ENCODE measurements at regions not wholly inside any gene's neighbourhood (a gene's known extent, or its start where the extent isn't known, plus 50 kb on each side); places are given as distances from the start of the nearest gene placed in this dataset.

DNA sequence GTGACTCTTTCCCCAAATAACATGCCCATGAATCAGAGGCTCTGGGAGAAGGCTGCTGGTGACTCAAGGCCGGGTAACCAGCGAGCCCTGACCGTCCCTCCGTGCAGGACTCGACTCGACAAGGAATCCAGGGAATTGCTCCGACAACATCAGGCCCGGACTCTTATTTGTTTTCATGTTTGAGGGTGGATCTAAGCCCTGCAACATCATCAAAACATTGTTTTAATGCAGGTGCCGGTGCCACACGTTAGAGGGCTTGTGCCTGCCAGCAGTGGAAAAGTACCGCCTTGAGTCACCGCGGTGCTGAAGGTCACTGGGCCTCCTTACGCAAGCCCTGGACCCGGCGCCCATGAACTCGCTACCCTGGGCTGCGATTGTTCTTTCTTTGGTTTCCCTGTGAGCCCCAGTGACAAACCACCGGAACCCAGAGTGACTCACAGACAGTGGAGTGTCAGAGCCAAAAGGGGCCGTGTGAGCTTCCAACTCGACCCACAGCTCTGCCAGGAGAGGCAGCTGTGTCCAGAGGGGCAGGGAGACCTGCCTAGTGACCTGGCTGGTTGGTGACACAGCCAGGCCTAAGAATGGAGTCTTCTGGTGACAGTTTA is 139.4 kb upstream of the SHH start (continued):
- TF ChIP-seq ZNF646 (CRISPR knock-in tag; IDR thresholded peaks at IDR 0.05): peak; percentile 32; the same call in 1 of the 2 replicates
- TF ChIP-seq, protein P1, sequence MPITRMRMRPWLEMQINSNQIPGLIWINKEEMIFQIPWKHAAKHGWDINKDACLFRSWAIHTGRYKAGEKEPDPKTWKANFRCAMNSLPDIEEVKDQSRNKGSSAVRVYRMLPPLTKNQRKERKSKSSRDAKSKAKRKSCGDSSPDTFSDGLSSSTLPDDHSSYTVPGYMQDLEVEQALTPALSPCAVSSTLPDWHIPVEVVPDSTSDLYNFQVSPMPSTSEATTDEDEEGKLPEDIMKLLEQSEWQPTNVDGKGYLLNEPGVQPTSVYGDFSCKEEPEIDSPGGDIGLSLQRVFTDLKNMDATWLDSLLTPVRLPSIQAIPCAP (CRISPR knock-in tag; IDR thresholded peaks at IDR 0.05; ENCODE audit: low read depth): no peak
- TF ChIP-seq PCBP1 (IDR thresholded peaks at IDR 0.05; ENCODE audit: borderline replicate concordance, low read depth, low read length): no peak
- TF ChIP-seq HMGXB3 (CRISPR knock-in tag; IDR thresholded peaks at IDR 0.05; ENCODE audit: borderline replicate concordance): no peak
- TF ChIP-seq ZNF264 (CRISPR knock-in tag; IDR thresholded peaks at IDR 0.05): peak; percentile 87; the same call in 1 of the 2 replicates
- TF ChIP-seq BHLHE40 (IDR thresholded peaks at IDR 0.05; ENCODE audit: low read length): peak; percentile 72
- TF ChIP-seq PPARG (CRISPR knock-in tag; conservative IDR thresholded peaks at IDR 0.05): peak; percentile 88
- TF ChIP-seq ZNF225 (CRISPR knock-in tag; IDR thresholded peaks at IDR 0.05): no peak
- TF ChIP-seq, protein P2, sequence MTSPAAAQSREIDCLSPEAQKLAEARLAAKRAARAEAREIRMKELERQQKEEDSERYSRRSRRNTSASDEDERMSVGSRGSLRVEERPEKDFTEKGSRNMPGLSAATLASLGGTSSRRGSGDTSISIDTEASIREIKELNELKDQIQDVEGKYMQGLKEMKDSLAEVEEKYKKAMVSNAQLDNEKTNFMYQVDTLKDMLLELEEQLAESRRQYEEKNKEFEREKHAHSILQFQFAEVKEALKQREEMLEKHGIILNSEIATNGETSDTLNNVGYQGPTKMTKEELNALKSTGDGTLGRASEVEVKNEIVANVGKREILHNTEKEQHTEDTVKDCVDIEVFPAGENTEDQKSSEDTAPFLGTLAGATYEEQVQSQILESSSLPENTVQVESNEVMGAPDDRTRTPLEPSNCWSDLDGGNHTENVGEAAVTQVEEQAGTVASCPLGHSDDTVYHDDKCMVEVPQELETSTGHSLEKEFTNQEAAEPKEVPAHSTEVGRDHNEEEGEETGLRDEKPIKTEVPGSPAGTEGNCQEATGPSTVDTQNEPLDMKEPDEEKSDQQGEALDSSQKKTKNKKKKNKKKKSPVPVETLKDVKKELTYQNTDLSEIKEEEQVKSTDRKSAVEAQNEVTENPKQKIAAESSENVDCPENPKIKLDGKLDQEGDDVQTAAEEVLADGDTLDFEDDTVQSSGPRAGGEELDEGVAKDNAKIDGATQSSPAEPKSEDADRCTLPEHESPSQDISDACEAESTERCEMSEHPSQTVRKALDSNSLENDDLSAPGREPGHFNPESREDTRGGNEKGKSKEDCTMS (CRISPR knock-in tag; conservative IDR thresholded peaks at IDR 0.05): no peak
- no peak for TF ChIP-seq ZNF879 (CRISPR knock-in tag; IDR thresholded peaks at IDR 0.05)
- no peak for TF ChIP-seq ZNF883 (CRISPR knock-in tag; IDR thresholded peaks at IDR 0.05; ENCODE audit: not compliant biosample characterization)
- TF ChIP-seq, protein P3, sequence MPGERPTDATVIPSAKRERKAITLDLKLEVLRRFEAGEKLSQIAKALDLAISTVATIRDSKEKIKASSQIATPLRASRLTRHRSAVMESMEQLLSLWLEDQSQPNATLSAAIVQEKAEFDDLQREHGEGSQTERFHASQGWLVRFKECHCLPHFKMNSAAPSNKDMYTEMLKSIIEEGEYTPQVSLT (CRISPR knock-in tag; IDR thresholded peaks at IDR 0.05; ENCODE audit: borderline replicate concordance, low read depth): no peak
- no peak for TF ChIP-seq XBP1 (CRISPR knock-in tag; IDR thresholded peaks at IDR 0.05)
- peak; percentile 89 for TF ChIP-seq TBX2 (CRISPR knock-in tag; IDR thresholded peaks at IDR 0.05; ENCODE audit: borderline replicate concordance)

Measured in HepG2 (cell line).